Left renal pelvis (tissue), 4 donors: ENCODE measurements at regions not wholly inside any gene's neighbourhood (a gene's known extent, or its start where the extent isn't known, plus 50 kb on each side); places are given as distances from the start of the nearest gene placed in this dataset.

Source experiments
- DNase-seq, 4 donors: peaks; one replicate each; pipeline ENCODE4 v3.0.0-alpha.2; 2013; ENCODE audit warnings: low read depth in 4 of 4, low spot score in 3 of 4

DNA sequence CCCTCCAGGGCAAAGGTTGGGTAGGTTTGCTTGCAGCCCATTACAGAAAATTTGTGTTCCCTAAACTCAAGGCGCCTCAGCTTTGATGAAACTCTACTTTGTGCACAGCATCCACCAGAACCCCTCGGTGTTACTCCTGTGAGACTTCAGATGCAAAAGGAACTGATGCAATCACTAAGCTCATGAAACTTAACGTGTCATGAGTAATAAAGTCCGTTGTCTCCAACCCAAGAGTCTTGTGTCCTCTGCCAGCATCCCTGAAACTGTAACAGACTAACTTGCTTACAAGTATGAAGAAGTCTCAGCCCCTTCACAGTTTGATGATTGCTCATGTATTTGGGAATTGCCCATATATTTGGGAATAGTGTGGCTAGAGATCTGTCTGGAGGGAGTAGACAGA is 74.8 kb upstream of the MARCHF10 start:
- no peak for DNase-seq

DNA sequence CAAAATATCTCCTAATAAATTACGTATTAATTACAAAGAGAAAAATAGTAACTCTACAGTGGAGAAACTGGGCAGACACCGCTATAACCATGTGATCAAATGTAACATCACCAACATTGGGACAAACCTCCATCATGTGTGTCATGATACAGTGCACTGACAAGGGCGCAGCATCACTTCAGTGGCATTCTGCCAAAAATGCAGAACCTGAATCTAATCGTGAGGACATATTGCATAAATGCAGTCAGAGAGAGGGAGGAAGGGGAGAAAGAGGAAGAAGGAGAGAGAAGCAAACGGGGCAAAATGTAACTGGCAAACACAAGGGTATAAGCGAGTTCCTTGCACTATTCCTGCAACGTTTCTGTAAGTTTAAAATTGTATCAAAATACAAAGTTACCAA is 74.2 kb upstream of the MARCHF10 start:
- DNase-seq: no peak

DNA sequence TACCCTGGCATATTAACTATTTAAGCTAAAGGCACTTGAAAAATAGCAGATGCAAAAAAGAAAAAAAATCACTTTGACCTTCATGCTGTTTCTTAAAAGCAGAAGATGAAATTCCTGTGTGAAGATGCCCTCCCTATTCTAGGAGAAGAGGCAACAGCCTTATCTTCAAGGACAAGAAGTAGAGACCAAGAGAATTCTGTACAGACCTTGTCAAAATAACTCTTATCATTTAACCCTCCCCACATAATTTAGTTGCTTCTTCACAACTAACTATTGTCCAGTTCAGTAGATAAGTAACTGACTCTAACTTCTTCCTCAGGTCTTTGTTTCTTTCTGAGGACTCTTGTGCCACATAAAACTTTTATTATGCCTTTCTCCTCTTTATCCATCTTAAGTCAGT is 72.0 kb upstream of the MARCHF10 start:
- no peak for DNase-seq

DNA sequence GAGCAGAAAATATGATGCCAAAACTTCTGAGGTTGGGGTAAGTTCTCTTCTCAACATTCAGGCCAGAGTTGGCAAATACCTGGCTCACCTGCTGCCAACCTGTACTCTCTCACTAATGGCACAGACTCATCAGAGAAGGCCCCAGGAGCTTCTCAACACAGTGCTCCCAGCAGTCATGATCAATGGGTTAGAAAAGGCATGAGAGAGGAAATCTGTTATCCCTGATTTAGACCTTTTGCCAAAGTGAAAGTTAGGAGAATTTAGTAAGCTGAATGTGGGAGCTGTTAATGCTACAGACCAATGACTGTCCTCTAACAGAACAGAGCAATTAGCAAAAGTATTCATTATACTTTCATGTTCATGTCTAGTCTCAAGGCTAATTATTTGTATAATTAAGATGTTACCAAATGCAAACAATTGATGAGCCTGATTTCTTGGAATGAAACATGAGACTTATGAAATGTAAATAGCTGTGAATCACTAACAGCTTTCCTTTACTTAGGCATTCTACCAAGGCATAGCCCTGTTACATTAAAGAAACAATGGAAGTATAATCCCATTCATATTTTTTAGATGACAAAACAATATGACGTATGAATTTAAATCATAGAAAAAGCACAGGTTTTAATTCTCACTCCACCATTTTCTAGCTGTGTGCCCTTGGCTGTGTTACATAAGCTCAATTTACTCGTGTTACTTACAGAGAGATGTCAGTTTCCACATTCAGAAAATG is 68.7 kb upstream of the MARCHF10 start:
- no peak for DNase-seq

DNA sequence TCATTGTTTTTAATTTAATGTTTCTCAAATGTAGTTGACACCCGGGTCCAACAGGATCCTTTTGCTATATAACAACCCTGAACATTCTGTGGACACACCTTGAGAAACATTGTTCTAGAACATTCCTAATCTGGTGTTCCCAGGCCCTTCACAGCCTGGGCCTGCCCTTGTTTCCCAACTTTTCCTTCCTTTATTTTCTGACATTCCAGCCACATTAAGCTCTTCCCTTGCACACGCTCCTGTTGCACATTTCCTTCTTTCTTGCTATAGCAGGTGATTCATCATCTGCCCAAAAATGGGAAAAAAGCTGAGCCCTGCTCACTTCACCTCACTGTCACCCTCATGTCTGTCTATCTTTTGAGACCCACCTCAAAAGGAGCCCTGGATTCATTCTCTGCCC is 67.9 kb upstream of the MARCHF10 start:
- no peak for DNase-seq

DNA sequence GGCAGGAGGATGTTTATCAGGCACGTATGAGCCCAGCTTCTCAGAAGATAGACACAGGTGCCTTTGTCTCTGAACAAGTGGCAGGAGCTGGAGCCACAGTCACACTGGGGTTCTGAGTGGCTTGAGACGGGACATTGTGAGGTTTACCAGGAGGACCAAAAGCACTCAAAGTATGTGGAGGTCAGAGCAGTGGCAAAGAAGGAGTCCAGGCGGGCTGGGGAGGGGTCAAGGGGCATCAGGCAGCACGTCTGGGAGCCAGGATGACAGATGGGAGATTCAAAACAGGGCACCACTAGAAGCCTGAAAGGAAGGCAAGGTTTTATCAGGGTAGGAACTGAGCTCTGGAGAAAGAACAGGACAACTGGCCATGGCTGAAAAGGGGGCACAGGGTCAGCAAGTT is 67.2 kb upstream of the MARCHF10 start:
- no peak for DNase-seq

DNA sequence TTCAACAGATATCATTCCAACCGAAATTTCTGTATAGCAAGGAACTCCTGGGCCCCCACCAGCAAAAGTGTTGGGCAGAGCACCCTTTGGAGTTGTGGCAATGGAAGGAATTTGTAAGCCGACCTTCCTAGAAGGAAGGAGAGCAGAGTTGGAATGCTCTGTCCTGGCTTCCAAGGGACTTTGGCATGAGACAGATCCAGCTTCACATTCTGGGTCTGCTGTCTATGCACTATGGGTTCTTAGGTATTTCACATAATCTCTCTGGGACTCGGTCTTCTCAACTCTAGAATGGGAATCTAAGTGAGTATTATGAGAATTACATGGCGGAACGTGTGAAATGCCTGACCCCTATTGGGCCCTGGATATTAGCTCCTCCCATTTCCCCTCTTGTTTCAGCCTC is 63.2 kb upstream of the MARCHF10 start:
- DNase-seq: no peak

DNA sequence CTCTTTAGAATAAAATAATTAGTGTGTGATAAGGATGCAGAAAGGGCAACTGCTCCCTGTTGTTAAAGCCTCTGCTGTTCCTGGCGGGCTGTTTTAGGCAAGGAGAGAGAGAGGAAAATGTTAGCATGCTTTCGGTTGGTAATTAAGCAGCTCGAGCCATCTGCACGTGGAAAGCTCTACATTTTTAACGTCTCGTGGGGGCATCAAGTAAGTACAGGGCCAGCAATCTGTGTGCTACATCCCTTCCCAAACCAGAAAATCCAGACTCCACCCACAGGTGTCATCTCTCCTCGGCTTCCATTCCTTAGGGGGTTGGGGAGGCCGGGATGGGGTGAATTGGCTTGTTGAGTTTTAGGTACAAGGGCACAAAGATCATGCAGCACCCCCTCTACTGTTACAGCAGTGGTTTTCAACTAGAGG is 62.4 kb upstream of the MARCHF10 start:
- no peak for DNase-seq

DNA sequence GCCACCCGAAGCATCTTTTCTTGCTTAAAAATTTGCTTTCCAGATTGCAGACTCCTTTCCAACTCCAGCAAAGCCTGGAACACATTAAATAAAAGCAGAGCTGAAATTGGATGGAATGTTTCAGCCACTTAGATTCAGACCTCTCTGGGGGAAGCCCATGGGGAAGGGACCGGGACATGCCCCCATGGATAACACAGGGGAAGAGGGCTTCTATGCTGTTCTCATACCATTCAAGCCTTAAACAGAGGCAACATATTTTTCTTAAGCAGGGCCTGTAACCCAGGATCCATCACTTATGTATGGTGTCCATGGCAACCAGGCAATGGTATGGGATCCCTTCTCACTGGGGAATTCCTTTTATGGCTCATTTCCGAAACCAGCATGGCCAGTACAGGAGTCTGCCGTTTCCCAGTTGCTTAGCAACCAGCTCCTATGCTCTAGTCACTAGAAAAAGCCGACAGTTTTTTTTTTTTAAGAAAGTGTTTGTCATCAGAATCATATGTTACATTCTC is 62.0 kb upstream of the MARCHF10 start:
- DNase-seq: no peak

DNA sequence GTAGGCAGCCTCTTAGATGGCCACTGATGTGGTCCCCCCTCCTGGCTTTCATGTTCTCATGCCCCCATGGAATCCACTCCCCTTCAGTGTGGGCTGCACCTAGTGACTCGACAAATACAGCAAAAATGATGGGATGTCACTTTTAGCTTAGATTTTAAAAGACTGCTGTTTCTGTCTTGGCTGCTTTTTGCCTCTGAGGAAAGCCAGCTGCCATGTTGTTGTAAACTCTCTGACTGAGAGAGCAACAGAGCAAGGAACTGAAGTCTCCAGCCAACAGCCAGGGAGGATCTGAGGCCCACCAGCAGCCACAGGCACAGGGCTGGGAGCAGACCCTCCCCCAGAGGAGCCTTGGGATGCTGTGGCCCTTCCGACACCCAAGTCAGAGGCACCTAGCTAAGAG is 60.6 kb upstream of the MARCHF10 start:
- no peak for DNase-seq

DNA sequence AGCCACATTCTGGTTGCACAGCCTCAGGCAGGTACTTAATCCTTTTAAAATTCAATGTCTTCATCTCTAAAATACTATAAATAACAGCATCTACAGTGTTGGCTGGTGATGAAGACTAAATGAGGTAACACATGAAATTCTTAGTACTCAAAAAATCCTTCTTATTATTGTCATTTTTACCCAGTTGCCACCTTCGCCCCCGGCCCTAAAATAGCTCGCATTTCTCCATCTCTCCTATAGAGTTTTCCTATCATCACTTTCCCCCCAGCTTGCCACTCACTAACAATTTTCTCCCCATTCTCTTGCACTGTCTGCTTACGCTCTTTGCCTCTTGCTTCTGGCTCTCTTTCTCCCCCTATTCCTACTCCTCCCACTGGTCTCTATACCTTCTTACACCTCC is 59.9 kb upstream of the MARCHF10 start:
- DNase-seq: no peak

DNA sequence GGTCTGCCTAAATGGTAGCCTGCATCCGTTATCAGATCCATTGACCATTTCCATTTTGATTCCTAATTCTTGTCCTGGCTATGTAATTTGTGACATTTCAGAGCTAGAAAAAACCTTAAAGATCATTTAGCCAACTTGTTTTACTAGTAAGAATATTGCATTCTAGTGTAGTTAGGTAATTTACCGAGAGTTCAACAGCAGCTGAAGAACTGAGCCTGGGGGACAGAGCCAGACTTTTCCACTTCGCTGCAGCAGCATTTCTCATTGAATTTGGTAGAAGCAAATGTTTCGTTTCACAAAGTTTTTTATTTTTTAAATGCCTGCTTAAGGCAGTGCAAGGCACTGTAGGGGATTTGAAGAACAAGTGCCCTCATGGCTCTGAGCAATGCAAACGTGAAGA is 59.2 kb upstream of the MARCHF10 start:
- DNase-seq: no peak

DNA sequence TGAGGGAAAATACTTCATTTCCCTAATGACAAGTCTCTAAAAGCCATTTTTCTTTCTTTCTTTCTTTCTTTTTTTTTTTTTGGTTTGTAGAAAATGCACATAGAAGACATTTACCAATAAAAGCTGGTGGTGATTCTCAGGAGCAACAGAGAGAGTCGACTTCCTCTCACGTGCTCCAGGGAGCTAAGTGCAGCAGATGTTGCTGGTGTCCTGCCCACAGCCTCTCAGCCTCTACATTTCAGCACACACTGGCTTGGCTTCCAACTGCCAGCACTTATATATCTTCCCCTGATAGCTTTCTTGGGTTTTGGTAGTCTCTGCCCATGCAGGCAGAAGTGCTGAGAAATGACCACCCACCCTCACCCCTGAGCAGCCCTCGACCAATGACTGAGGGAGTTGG is 58.4 kb upstream of the MARCHF10 start:
- DNase-seq: no peak

DNA sequence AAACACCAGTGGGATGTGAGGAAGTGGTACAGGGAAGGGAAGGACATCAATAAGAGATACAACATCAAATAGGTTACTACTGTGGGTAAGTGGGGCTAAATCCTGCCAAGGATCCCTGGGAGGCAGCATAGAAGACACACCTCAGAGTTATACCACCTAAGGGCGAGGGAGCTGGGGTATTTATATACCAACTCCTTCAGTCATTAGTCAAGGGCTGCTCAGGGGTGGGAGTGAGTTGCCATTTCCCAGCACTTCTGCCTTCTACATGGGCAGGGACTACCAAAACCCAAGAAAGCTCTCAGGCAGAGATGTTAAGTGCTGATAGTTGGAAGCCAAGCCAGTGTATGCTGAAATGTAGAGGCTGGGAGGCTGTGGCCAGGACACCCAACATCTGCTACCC is 57.5 kb upstream of the MARCHF10 start:
- no peak for DNase-seq

DNA sequence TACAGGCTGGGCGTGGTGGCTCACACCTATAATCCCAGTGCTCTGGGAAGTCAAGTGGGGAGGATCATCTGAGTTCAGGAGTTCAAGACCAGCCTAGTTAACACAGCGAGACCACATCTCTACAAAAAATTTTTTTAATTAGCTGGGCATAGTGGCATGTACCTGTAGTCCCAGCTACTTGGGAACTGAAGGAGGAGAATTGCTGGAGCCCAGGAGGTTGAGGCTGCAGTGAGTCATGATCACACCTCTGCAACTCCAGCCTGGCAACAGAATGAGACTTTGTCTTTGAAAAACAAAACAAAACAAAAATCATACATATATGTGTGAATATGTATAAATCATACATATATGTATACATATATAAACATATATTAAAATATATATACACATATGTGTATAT is 54.1 kb upstream of the MARCHF10 start:
- DNase-seq: no peak

DNA sequence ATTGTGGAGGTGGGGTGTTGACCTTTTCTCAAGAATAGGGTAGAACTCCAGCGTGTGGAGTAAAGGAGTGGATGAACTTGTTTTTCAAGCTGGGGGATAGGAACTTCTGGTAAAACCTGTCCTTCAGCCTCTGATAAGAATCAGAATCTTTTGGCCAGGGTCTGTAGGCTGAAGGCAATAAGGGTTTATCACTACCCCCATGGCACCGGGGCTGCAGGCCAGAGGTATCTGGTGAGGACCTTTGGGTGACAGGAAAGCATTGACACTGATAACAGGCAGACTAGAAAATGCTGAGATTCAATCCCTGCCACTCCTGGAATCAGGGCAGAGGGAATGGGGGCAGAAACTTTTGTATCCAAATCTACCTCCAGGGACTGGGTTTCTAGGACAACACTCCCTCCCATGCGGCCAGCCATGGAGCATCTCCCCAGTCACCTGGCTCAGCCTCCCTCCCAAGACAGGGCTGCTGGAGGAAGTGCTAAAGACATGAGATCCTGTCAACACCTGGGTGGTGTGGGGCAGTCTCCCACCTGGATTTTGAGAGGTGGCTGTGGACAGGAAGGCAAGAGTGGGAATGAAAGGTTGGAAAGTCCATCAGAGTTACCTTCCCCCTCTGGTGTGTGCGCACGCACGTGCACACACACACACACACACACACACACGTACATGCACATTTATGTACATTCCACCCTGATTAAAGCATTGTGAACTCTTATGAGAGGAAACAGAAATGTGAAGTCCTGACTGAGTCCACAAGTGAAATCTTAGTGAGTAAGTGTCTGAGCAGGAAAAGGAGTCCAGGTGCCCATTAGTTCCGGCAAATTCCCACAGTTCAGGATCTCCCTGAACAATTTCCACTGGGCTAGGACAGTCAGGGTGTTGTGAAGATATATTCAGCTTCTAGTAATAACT is 53.1 kb upstream of the MARCHF10 start:
- DNase-seq: no peak

DNA sequence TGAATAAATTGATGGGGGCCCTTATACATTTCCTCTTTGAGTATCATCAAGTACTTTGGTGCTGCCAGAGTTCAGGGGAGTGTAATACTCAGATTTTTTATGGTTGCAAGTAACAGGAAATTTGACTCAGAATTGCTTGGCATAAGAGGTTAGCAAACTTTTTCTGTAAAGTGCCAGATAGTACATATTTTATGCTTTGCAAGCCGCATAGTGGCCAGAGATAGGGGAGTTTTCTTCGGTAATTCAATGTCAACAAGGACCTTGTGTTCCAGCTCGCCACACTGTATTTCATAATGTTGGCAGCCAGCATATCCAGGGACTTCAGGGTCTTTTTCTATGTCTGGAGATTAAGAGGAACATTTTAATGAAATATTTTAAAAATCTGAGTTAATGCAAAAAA is 51.0 kb upstream of the MARCHF10 start:
- DNase-seq: no peak
